Spleen (tissue), 7 donors: ENCODE measurements at regions not wholly inside any gene's neighbourhood (a gene's known extent, or its start where the extent isn't known, plus 50 kb on each side); places are given as distances from the start of the nearest gene placed in this dataset.

ENCODE experiments used
- CTCF ChIP-seq, 11 experiments: fragments of 200-600 bp in 7 of 11; fragments of 450-650 bp in 4 of 11; sonication (generic) in 4 of 11; IDR thresholded peaks in 8 of 11; conservative IDR thresholded peaks in 3 of 11; 1 replicate in 7 of 11; 2 replicates in 4 of 11; pipeline versions ENCODE4 v1.4.0 to v1.8.0; 2016 to 2021; ENCODE audit warnings: antibody characterized with exemption in 11 of 11, inconsistent platforms in 4 of 11, mild to moderate bottlenecking in 1 of 11
- POLR2A ChIP-seq, 3 donors: fragments of 450-650 bp; IDR thresholded peaks; one replicate each; pipeline ENCODE4 v1.5.1; 2017; ENCODE audit warnings: antibody characterized with exemption in 3 of 3, mild to moderate bottlenecking in 1 of 3
- donor health status: DM: no; HTN: no; CAD: no; lungs with moderate emphysema.
- donor health status: DM: no; HTN: no; CAD: no.
- donor health status: DM: no; HTN: no; CAD: no.

GRCh38 chr16:64312292-64312691 is 809.6 kb downstream of the CDH11 start:
- no peak for TF ChIP-seq CTCF (IDR thresholded peaks at IDR 0.05 in 8 of 11, conservative IDR thresholded peaks at IDR 0.05 in 3 of 11)
- TF ChIP-seq POLR2A (IDR thresholded peaks at IDR 0.05) = no peak
